ENCODE measurements at regions not wholly inside any gene's neighbourhood (a gene's known extent, or its start where the extent isn't known, plus 50 kb on each side); places are given as distances from the start of the nearest gene placed in this dataset.
"Not testable (repeated sequence)": the region's sequence is repeated elsewhere in the genome, so short reads cannot be mapped to it uniquely, and the experiment has no call there.

DNA sequence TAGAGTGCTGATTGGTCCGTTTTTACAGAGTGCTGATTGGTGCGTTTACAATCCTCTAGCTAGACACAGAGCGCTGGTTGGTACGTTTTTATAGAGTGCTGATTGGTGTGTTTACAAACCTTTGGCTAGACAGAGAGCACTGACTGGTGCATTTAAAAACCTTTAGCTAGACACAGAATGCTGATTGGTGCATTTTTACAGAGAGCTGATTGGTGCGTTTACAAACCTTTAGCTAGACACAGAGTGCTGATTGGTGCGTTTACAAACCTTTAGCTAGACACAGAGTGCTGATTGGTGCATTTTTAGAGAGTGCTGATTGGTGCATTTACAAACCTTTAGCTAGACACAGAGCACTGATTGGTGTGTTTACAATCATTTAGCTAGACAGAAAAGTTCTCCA is 1430.9 kb upstream of the B3GALT2 start:
- DNase-seq: not testable (repeated sequence)

DNA sequence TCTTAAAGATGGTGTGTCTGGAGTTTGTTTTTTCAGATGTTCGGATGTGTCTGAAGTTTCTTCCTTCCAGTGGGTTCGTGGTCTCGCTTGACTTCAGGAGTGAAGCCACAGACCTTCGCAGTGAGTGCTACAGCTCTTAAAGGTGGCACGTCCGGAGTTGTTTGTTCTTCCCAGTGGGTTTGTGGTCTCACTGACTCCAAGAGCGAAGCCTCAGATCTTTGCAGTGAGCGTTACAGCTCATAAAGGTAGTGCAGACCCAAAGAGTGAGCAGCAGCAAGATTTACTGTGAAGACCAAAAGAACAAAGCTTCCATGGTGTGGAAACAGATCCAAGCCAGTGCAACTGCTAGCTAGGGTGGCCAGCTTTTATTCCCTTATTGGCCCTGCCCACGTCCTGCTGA is 1430.4 kb upstream of the B3GALT2 start:
- no peak for DNase-seq

- no peak for DNase-seq
These were observed 1415.8 kb upstream of the B3GALT2 start for GRCh38 chr1:194602184-194602583.

GRCh38 chr1:194600716-194601115 is 1414.3 kb upstream of the B3GALT2 start:
- DNase-seq: no peak

DNA sequence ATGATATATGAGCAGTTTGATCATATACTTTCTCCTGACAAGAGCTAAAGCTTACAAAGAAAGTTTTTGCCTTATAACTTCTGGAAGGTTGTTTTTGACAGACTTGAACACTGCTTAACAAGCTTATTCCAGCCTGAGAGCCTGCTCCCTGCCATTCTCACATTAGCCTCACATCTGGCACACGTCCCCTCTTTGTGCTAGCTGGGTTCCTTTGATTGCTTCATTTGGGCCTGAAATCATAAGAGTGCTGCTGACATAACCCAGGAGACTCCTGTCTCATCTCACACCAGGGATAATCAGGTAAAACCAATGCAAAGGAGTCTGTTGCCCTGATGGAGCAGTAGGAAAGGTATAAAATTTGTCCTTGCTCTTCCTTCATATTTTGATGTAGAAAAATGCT is 1411.7 kb upstream of the B3GALT2 start:
- peak; percentile 1 to 45 for DNase-seq

GRCh38 chr1:194586302-194586701 is 1399.9 kb upstream of the B3GALT2 start:
- DNase-seq: no peak

GRCh38 chr1:194584052-194584451 is 1397.6 kb upstream of the B3GALT2 start:
- DNase-seq: no peak

- DNase-seq: no peak
These were observed 1384.1 kb upstream of the B3GALT2 start for GRCh38 chr1:194570476-194570875.

DNA sequence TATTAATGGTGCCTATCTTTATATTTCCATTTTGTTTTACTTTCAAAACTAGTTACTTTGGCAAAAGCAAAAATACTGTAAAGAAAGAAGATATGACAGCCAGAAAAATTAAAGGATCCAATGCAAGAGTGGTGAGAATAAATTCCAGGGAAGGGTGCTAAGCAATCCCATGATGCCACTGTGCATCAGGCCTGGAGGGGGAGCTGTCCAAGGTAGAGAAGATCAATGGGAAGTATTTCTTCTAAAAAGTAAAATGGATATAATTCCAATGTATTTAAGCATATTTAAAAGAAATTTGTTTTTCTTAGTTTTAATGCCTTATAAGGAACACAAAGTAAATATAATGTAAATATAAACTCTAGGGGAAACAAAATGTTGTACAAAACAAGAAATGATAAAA is 1382.2 kb upstream of the B3GALT2 start:
- no peak for DNase-seq

GRCh38 chr1:194548071-194548470 is 1361.7 kb upstream of the B3GALT2 start:
- no peak for DNase-seq

DNA sequence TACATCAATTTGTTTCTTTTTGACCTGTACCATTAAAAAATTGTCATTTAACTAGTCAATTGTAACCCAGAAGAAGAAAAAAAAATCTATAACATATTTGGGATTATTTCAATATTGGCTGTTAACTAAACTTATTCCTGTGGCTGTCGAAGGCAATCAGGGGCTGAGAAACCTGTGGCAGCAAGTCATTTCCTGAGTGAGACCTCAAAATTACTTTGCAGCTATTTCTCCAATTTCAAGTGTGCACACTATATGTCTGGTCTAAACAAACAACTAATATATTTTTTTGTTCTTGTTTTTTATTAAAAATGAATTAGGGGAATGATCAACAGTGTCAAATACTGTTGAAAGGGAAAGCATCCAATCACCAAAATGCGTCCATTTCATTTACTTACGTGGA is 1357.6 kb upstream of the B3GALT2 start:
- no peak for DNase-seq

- peak; percentile 2 to 26 for DNase-seq
These were observed 1352.0 kb upstream of the B3GALT2 start for GRCh38 chr1:194538453-194538852.

- no peak for DNase-seq
These were observed 1351.1 kb upstream of the B3GALT2 start for GRCh38 chr1:194537521-194537920.

DNA sequence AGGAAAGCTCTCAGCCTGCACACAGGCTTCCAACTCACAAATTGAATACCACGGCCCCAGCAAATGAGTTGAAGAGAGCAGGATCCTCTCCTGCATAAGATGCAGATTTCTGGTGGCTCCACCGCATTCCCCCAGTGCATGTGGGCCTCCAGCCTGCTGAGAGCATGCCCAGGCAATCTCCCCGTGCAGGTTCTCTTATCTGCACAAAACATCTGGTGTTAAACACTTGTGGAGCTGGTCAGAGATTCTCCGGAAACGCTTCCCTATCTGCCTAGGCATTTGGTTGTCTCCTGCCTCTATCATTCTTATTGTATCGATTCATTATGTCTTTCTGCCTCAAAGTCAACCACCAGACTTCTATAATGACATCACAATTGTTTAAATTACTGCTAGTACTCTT is 1349.0 kb upstream of the B3GALT2 start:
- DNase-seq: no peak

- no peak for DNase-seq
These were observed 1348.4 kb upstream of the B3GALT2 start for GRCh38 chr1:194534784-194535183.

- no peak for DNase-seq
These were observed 1347.2 kb upstream of the B3GALT2 start for GRCh38 chr1:194533641-194534040.

GRCh38 chr1:194517567-194517966 is 1331.2 kb upstream of the B3GALT2 start:
- DNase-seq: no peak

GRCh38 chr1:194515916-194516315 is 1329.5 kb upstream of the B3GALT2 start:
- no peak for DNase-seq

GRCh38 chr1:194512957-194513356 is 1326.5 kb upstream of the B3GALT2 start:
- no peak for DNase-seq

DNA sequence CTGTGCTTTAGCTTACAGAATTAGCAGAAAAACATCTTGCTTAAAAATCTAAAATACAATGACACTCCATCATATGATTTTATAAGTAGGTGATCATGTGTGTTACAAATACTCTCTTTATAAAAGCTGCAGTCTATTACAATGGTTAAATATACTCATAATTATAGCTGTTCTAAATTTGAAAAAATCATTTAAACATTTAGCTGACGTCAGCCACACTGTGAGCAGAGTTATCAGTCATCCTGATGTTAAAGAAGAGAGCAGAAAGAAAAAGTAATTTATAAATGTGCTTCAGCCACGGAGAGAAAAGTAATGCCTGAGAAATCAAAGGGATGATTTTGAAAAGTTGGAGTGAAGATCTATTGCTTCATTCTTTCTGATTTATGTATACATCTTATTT is 1325.9 kb upstream of the B3GALT2 start:
- no peak for DNase-seq

- no peak for DNase-seq
These were observed 1316.8 kb upstream of the B3GALT2 start for GRCh38 chr1:194503209-194503608.

DNA sequence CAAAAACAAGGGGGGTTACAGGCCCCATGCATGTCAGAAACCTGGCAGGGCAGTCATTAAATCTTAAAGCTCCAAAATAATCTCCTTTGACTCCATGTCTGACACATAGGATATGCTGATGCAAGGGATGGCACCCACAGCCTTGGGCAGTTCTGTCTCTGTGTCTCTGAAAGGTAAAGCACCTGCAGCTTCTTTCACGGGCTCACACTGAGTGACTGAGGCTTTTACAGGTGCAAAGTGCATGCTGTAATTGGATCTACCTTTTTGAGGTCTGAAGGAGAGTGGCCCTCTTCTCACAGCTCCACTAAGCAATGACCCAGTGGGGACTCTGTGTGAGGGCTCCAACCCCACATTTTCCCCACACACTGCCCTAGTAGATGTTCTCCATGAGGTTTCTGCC is 1309.0 kb upstream of the B3GALT2 start:
- no peak for DNase-seq

- no peak for DNase-seq
These were observed 1300.8 kb upstream of the B3GALT2 start for GRCh38 chr1:194487172-194487571.

- no peak for DNase-seq
These were observed 1299.0 kb upstream of the B3GALT2 start for GRCh38 chr1:194485432-194485831.

GRCh38 chr1:194478731-194479130 is 1292.3 kb upstream of the B3GALT2 start:
- DNase-seq: no peak

DNA sequence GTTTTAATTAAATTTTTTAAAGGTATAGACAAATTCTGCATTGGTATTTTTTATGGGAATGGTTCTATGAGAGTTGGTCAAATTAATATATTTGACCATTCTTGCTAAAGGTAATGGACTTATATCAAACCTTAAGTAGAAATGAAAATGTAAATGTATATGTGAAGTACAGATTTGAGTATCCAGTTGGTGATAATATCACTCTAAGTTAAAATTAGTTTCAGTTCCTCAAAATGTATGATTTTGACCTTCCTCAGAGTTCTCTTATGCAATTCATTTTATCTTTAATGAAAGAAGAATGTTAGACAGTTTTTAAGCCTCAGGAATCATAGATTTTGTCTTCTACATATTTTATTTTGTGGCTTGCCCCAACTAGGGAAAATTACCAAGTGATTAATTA is 1291.5 kb upstream of the B3GALT2 start:
- no peak for DNase-seq
